IMR-90 (cell line): ENCODE measurements at regions not wholly inside any gene's neighbourhood (a gene's known extent, or its start where the extent isn't known, plus 50 kb on each side); places are given as distances from the start of the nearest gene placed in this dataset.

Experiments
- ATAC-seq: fragments of 200-7000 bp; cut with Tn5 transposase; 2 replicates; pipeline ENCODE4 v1.9.1; 2020; ENCODE audit warnings: low read depth, mild to moderate bottlenecking, moderate library complexity
- BruUV-seq: library from RNA; stranded (reverse); fragments of 400-500 nt; replicated peaks from 2 replicates; lab custom pipeline; 2021; lab: Mats Ljungman, UMichigan
- CTCF ChIA-PET: fragments of 300-600 bp; formaldehyde crosslinking; extraction: SDS; loops from one replicate; lab custom pipeline; 2021; ENCODE audit warnings: antibody characterized with exemption; lab: Yijun Ruan, JAX
- POLR2A ChIA-PET: fragments of 300-600 bp; sonication (Branson Sonifier 250); formaldehyde crosslinking; loops from one replicate; lab custom pipeline; 2022; ENCODE audit warnings: antibody characterized with exemption; ENCODE audit not compliant: unreplicated experiment; lab: Charles Lee
- DNase-seq: peaks from one replicate; pipeline ENCODE4 v3.0.0; 2013
- H2AFZ ChIP-seq: replicated peaks from 2 replicates; pipeline ENCODE3; 2013; ENCODE audit warnings: low read length, mild to moderate bottlenecking; ENCODE audit not compliant: poor library complexity
- H2AK5ac ChIP-seq: 2 replicates; pipeline ENCODE4 v1.6.1; 2013; ENCODE audit warnings: low read depth, low read length, inconsistent platforms
- H2AK9ac ChIP-seq: replicated peaks from 2 replicates; pipeline ENCODE3; 2013; ENCODE audit warnings: mild to moderate bottlenecking, low read depth, low read length, moderate library complexity; ENCODE audit not compliant: poor library complexity
- H2BK120ac ChIP-seq: 2 replicates; pipeline ENCODE4 v1.6.1; 2013; ENCODE audit warnings: low read depth, low read length, inconsistent platforms
- H2BK15ac ChIP-seq: 3 replicates; pipeline ENCODE4 v1.6.1; 2013; ENCODE audit warnings: low read depth, low read length, inconsistent platforms
- H2BK20ac ChIP-seq: 2 replicates; pipeline ENCODE4 v1.6.1; 2013; ENCODE audit warnings: low read depth, mild to moderate bottlenecking, inconsistent platforms, low read length, moderate library complexity
- H2BK5ac ChIP-seq: 2 replicates; pipeline ENCODE4 v1.6.1; 2013; ENCODE audit warnings: mild to moderate bottlenecking, low read depth, low read length, inconsistent platforms; ENCODE audit not compliant: poor library complexity, severe bottlenecking
- H3K14ac ChIP-seq: replicated peaks from 2 replicates; pipeline ENCODE4 v1.6.1; 2013; ENCODE audit warnings: low read depth, low read length, inconsistent platforms
- H3K18ac ChIP-seq: 2 replicates; pipeline ENCODE4 v1.6.1; 2013; ENCODE audit warnings: low read depth, low read length, control low read depth
- H3K23ac ChIP-seq: 2 replicates; pipeline ENCODE4 v1.6.1; 2013; ENCODE audit warnings: low read depth, low read length, inconsistent platforms
- H3K27ac ChIP-seq: 2 replicates; pipeline ENCODE4 v1.5.1; 2013; ENCODE audit warnings: mild to moderate bottlenecking, control low read depth, low read length; ENCODE audit not compliant: insufficient read depth
- H3K27me3 ChIP-seq: 2 replicates; pipeline ENCODE4 v1.6.1; 2013; ENCODE audit warnings: low read length; ENCODE audit not compliant: control insufficient read depth, insufficient read depth
- H3K36me3 ChIP-seq: 2 replicates; pipeline ENCODE4 v1.6.1; 2013; ENCODE audit warnings: low read length, mixed read lengths; ENCODE audit not compliant: control insufficient read depth, insufficient read depth
- H3K4ac ChIP-seq: 2 replicates; pipeline ENCODE4 v1.6.1; 2013; ENCODE audit warnings: low read depth, low read length, inconsistent platforms
- H3K4me1 ChIP-seq: 2 replicates; pipeline ENCODE4 v1.6.1; 2013; ENCODE audit warnings: low read length, mixed read lengths; ENCODE audit not compliant: control insufficient read depth, insufficient read depth
- H3K4me2 ChIP-seq: 2 replicates; pipeline ENCODE4 v1.6.1; 2013; ENCODE audit warnings: low read depth, mild to moderate bottlenecking, control low read depth, low read length, moderate library complexity
- H3K4me3 ChIP-seq: 2 replicates; pipeline ENCODE4 v1.5.1; 2013; ENCODE audit warnings: low read depth, mild to moderate bottlenecking, control low read depth, low read length, moderate library complexity; ENCODE audit not compliant: insufficient read depth
- H3K56ac ChIP-seq: 2 replicates; pipeline ENCODE4 v1.6.1; 2013; ENCODE audit warnings: low read length, inconsistent platforms; ENCODE audit not compliant: insufficient read depth; ENCODE audit errors: extremely low read depth
- H3K79me1 ChIP-seq, 2 experiments: 2 replicates each; pipeline ENCODE4 v1.6.1; 2013; ENCODE audit warnings: low read length in 2 of 2, inconsistent platforms in 1 of 2, low read depth in 1 of 2
- H3K9ac ChIP-seq: 2 replicates; pipeline ENCODE4 v1.6.1; 2013; ENCODE audit warnings: low read depth, low read length, control low read depth
- H3K9me1 ChIP-seq: 2 replicates; pipeline ENCODE4 v1.6.1; 2013; ENCODE audit warnings: low read length, inconsistent platforms; ENCODE audit not compliant: insufficient read depth
- H3K9me3 ChIP-seq: 2 replicates; pipeline ENCODE4 v1.6.1; 2013; ENCODE audit warnings: low read length; ENCODE audit not compliant: control insufficient read depth, insufficient read depth
- H4K20me1 ChIP-seq: 2 replicates; pipeline ENCODE4 v1.6.1; 2013; ENCODE audit warnings: low read length, inconsistent platforms; ENCODE audit not compliant: insufficient read depth
- H4K5ac ChIP-seq: 2 replicates; pipeline ENCODE4 v1.6.1; 2013; ENCODE audit warnings: mild to moderate bottlenecking, low read depth, low read length, control low read depth
- H4K8ac ChIP-seq, 2 experiments: 2 replicates each; pipeline ENCODE4 v1.6.1; 2013; ENCODE audit warnings: low read depth in 2 of 2, low read length in 2 of 2, control low read depth in 1 of 2, inconsistent platforms in 1 of 2
- H4K91ac ChIP-seq: 2 replicates; pipeline ENCODE4 v1.6.1; 2013; ENCODE audit warnings: low read depth, low read length, inconsistent platforms; ENCODE audit not compliant: insufficient read depth
- BHLHE40 ChIP-seq: fragments of 150-350 bp; IDR thresholded peaks from 2 replicates; pipeline ENCODE4 v1.6.1; 2016; ENCODE audit warnings: mild to moderate bottlenecking, low read depth, low read length
- CEBPB ChIP-seq: IDR thresholded peaks from 2 replicates; pipeline ENCODE4 v1.6.1; 2012; ENCODE audit warnings: low read depth, low read length, improper control_type of control experiment
- CHD1 ChIP-seq: IDR thresholded peaks from 2 replicates; pipeline ENCODE4 v1.6.1; 2012; ENCODE audit warnings: low read depth, low read length, improper control_type of control experiment
- ELK1 ChIP-seq: fragments of 150-350 bp; IDR thresholded peaks from 2 replicates; pipeline ENCODE4 v1.6.1; 2016; ENCODE audit warnings: low read depth, mild to moderate bottlenecking, low read length, moderate library complexity, borderline replicate concordance
- FOS ChIP-seq: fragments of 150-350 bp; IDR thresholded peaks from 2 replicates; pipeline ENCODE4 v1.6.1; 2016; ENCODE audit warnings: low read depth, low read length
- MAFK ChIP-seq: IDR thresholded peaks from 2 replicates; pipeline ENCODE4 v1.6.1; 2012; ENCODE audit warnings: low read depth, low read length, improper control_type of control experiment
- MAZ ChIP-seq: IDR thresholded peaks from 2 replicates; pipeline ENCODE4 v1.6.1; 2012; ENCODE audit warnings: low read depth, mild to moderate bottlenecking, low read length, improper control_type of control experiment, moderate library complexity, borderline replicate concordance
- MXI1 ChIP-seq: IDR thresholded peaks from 2 replicates; pipeline ENCODE4 v1.6.1; 2012; ENCODE audit warnings: low read depth, mild to moderate bottlenecking, low read length, moderate library complexity, borderline replicate concordance
- NFE2L2 ChIP-seq: fragments of 150-350 bp; IDR thresholded peaks from 2 replicates; pipeline ENCODE4 v1.6.1; 2016; ENCODE audit warnings: low read depth, mild to moderate bottlenecking, low read length
- POLR2A ChIP-seq: IDR thresholded peaks from 2 replicates; pipeline ENCODE4 v1.6.1; 2012; ENCODE audit warnings: mild to moderate bottlenecking, low read depth, low read length
- RAD21 ChIP-seq: IDR thresholded peaks from 2 replicates; pipeline ENCODE4 v1.6.1; 2012; ENCODE audit warnings: low read length, improper control_type of control experiment
- RCOR1 ChIP-seq: IDR thresholded peaks from 2 replicates; pipeline ENCODE4 v1.6.1; 2012; ENCODE audit warnings: mild to moderate bottlenecking, low read length, improper control_type of control experiment; ENCODE audit not compliant: insufficient replicate concordance
- RFX5 ChIP-seq: IDR thresholded peaks from 2 replicates; pipeline ENCODE4 v1.8.0; 2012; ENCODE audit warnings: low read depth, mild to moderate bottlenecking, low read length, moderate library complexity
- SMC3 ChIP-seq: fragments of 150-350 bp; IDR thresholded peaks from 2 replicates; pipeline ENCODE4 v1.6.1; 2016; ENCODE audit warnings: low read depth, mild to moderate bottlenecking, antibody characterized with exemption, low read length, moderate library complexity
- USF2 ChIP-seq: fragments of 150-350 bp; IDR thresholded peaks from 2 replicates; pipeline ENCODE4 v1.6.1; 2017; ENCODE audit warnings: mild to moderate bottlenecking, antibody characterized with exemption, low read length, low read depth
- WGBS, 2 experiments: methylation state at CpG; one replicate each; pipeline versions ENCODE4 v1.1.5 to v1.1.7; 2013; ENCODE audit warnings: missing lambda C conversion rate in 2 of 2; ENCODE audit not compliant: insufficient read length in 1 of 2; ENCODE audit errors: extremely low coverage in 2 of 2; 5-methylcytosine and 5-hydroxymethylcytosine counted together
- dilution Hi-C: fragments of 300-500 bp; cut with HindIII; formaldehyde crosslinking; loops from one replicate; pipeline ENCODE4 v1.14.3; 2018; ENCODE audit warnings: low sequenced_read_pairs; ENCODE audit not compliant: unreplicated experiment
- in situ Hi-C: fragments of 300-500 bp; cut with MboI; formaldehyde crosslinking; loops from 3 replicates; pipeline ENCODE4 v1.14.3; 2019; ENCODE audit warnings: low sequenced_read_pairs, inconsistent platforms, mixed read lengths
- intact Hi-C: fragments of 100-400 bp; cut with micrococcal nuclease; formaldehyde crosslinking; loops from 2 replicates; pipeline ENCODE4 v1.10.0; 2022
- TF ChIP-seq, protein P1 (sequence below): conservative IDR thresholded peaks from 2 replicates; pipeline ENCODE4 v1.5.1; 2012; ENCODE audit warnings: mild to moderate bottlenecking, low read depth, low read length, improper control_type of control experiment

- no peak overlapping the region for H2AFZ ChIP-seq
- no peaks in the 10 kb centered on the region for H3K9me3 ChIP-seq
- intact Hi-C loops = loop anchor here (10.0 kb wide), 1 partner anchor 300 kb away; no protein-coding TSS in a partner anchor
- H3K18ac ChIP-seq = no peak overlapping the region
- ChIA-PET CTCF (interaction anchor here (3.5 kb wide), 1 partner anchor 11 kb away, joined by 13 read pairs; no protein-coding TSS in a partner anchor), POLR2A (no interaction called here)
- in situ Hi-C loops = no loop called here
- TF ChIP-seq CEBPB (no peak), MAFK (no peak), FOS (no peak), RFX5 (no peak), MXI1 (no peak), ELK1 (no peak), MAZ (no peak), RAD21 (no peak), CHD1 (no peak), SMC3 (no peak), BHLHE40 (no peak), USF2 (no peak), RCOR1 (no peak), NFE2L2 (no peak), POLR2A (no peak)
- TF ChIP-seq, protein P1, sequence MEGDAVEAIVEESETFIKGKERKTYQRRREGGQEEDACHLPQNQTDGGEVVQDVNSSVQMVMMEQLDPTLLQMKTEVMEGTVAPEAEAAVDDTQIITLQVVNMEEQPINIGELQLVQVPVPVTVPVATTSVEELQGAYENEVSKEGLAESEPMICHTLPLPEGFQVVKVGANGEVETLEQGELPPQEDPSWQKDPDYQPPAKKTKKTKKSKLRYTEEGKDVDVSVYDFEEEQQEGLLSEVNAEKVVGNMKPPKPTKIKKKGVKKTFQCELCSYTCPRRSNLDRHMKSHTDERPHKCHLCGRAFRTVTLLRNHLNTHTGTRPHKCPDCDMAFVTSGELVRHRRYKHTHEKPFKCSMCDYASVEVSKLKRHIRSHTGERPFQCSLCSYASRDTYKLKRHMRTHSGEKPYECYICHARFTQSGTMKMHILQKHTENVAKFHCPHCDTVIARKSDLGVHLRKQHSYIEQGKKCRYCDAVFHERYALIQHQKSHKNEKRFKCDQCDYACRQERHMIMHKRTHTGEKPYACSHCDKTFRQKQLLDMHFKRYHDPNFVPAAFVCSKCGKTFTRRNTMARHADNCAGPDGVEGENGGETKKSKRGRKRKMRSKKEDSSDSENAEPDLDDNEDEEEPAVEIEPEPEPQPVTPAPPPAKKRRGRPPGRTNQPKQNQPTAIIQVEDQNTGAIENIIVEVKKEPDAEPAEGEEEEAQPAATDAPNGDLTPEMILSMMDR = no peak
- no peaks in the 10 kb centered on the region for H3K79me1 ChIP-seq
- H3K56ac ChIP-seq = no peak overlapping the region
- H3K4ac ChIP-seq = no peak overlapping the region
- H4K5ac ChIP-seq = no peak overlapping the region
- no peaks in the 10 kb centered on the region for H4K20me1 ChIP-seq
- no peak overlapping the region for H3K4me2 ChIP-seq
- no peak overlapping the region for H4K91ac ChIP-seq
- no TSS peak for BruUV-seq
- no peaks in the 10 kb centered on the region for H3K36me3 ChIP-seq
- ATAC-seq (no peak), DNase-seq (peak; percentile 26)
- no peak overlapping the region for H2BK120ac ChIP-seq
- no peak overlapping the region for H4K8ac ChIP-seq
- no CpG with 5 or more reads among the region's 2 CpGs for WGBS, 2 experiments
- H3K14ac ChIP-seq = no peak overlapping the region
- H2AK5ac ChIP-seq = no peak overlapping the region
- H3K9me1 ChIP-seq = no peaks in the 10 kb centered on the region
- no peak overlapping the region for H2BK5ac ChIP-seq
- H3K4me3 ChIP-seq = no peak overlapping the region
- dilution Hi-C loops = no loop called here
- H3K27me3 ChIP-seq = peaks cover 6% of the 10 kb centered on the region
- H2BK20ac ChIP-seq = no peak overlapping the region
- no peak overlapping the region for H2BK15ac ChIP-seq
- H3K27ac ChIP-seq = no peak overlapping the region
- no peak overlapping the region for H3K23ac ChIP-seq
- H2AK9ac ChIP-seq = no peak overlapping the region
- H3K9ac ChIP-seq = no peak overlapping the region
- H3K4me1 ChIP-seq = no peaks in the 10 kb centered on the region
These were observed 175.2 kb upstream of the CCDC150 start for GRCh38 chr2:196464311-196464710.
